IMR-90 (cell line): ENCODE measurements at regions not wholly inside any gene's neighbourhood (a gene's known extent, or its start where the extent isn't known, plus 50 kb on each side); places are given as distances from the start of the nearest gene placed in this dataset.
A peak's percentile ranks its signal among the peaks of the same experiment; 100 is the strongest.

Source experiments
- ATAC-seq: fragments of 200-7000 bp; cut with Tn5 transposase; 2 replicates; pipeline ENCODE4 v1.9.1; 2020; ENCODE audit warnings: low read depth, mild to moderate bottlenecking, moderate library complexity
- BruUV-seq: library from RNA; stranded (reverse); fragments of 400-500 nt; replicated peaks from 2 replicates; lab custom pipeline; 2021; lab: Mats Ljungman, UMichigan
- CTCF ChIA-PET: fragments of 300-600 bp; formaldehyde crosslinking; extraction: SDS; loops from one replicate; lab custom pipeline; 2021; ENCODE audit warnings: antibody characterized with exemption; lab: Yijun Ruan, JAX
- POLR2A ChIA-PET: fragments of 300-600 bp; sonication (Branson Sonifier 250); formaldehyde crosslinking; loops from one replicate; lab custom pipeline; 2022; ENCODE audit warnings: antibody characterized with exemption; ENCODE audit not compliant: unreplicated experiment; lab: Charles Lee
- DNase-seq: peaks from one replicate; pipeline ENCODE4 v3.0.0; 2013
- H2AFZ ChIP-seq: replicated peaks from 2 replicates; pipeline ENCODE3; 2013; ENCODE audit warnings: low read length, mild to moderate bottlenecking; ENCODE audit not compliant: poor library complexity
- H2AK5ac ChIP-seq: 2 replicates; pipeline ENCODE4 v1.6.1; 2013; ENCODE audit warnings: low read depth, low read length, inconsistent platforms
- H2AK9ac ChIP-seq: replicated peaks from 2 replicates; pipeline ENCODE3; 2013; ENCODE audit warnings: mild to moderate bottlenecking, low read depth, low read length, moderate library complexity; ENCODE audit not compliant: poor library complexity
- H2BK120ac ChIP-seq: 2 replicates; pipeline ENCODE4 v1.6.1; 2013; ENCODE audit warnings: low read depth, low read length, inconsistent platforms
- H2BK15ac ChIP-seq: 3 replicates; pipeline ENCODE4 v1.6.1; 2013; ENCODE audit warnings: low read depth, low read length, inconsistent platforms
- H2BK20ac ChIP-seq: 2 replicates; pipeline ENCODE4 v1.6.1; 2013; ENCODE audit warnings: low read depth, mild to moderate bottlenecking, inconsistent platforms, low read length, moderate library complexity
- H2BK5ac ChIP-seq: 2 replicates; pipeline ENCODE4 v1.6.1; 2013; ENCODE audit warnings: mild to moderate bottlenecking, low read depth, low read length, inconsistent platforms; ENCODE audit not compliant: poor library complexity, severe bottlenecking
- H3K14ac ChIP-seq: replicated peaks from 2 replicates; pipeline ENCODE4 v1.6.1; 2013; ENCODE audit warnings: low read depth, low read length, inconsistent platforms
- H3K18ac ChIP-seq: 2 replicates; pipeline ENCODE4 v1.6.1; 2013; ENCODE audit warnings: low read depth, low read length, control low read depth
- H3K23ac ChIP-seq: 2 replicates; pipeline ENCODE4 v1.6.1; 2013; ENCODE audit warnings: low read depth, low read length, inconsistent platforms
- H3K27ac ChIP-seq: 2 replicates; pipeline ENCODE4 v1.5.1; 2013; ENCODE audit warnings: mild to moderate bottlenecking, control low read depth, low read length; ENCODE audit not compliant: insufficient read depth
- H3K27me3 ChIP-seq: 2 replicates; pipeline ENCODE4 v1.6.1; 2013; ENCODE audit warnings: low read length; ENCODE audit not compliant: control insufficient read depth, insufficient read depth
- H3K36me3 ChIP-seq: 2 replicates; pipeline ENCODE4 v1.6.1; 2013; ENCODE audit warnings: low read length, mixed read lengths; ENCODE audit not compliant: control insufficient read depth, insufficient read depth
- H3K4ac ChIP-seq: 2 replicates; pipeline ENCODE4 v1.6.1; 2013; ENCODE audit warnings: low read depth, low read length, inconsistent platforms
- H3K4me1 ChIP-seq: 2 replicates; pipeline ENCODE4 v1.6.1; 2013; ENCODE audit warnings: low read length, mixed read lengths; ENCODE audit not compliant: control insufficient read depth, insufficient read depth
- H3K4me2 ChIP-seq: 2 replicates; pipeline ENCODE4 v1.6.1; 2013; ENCODE audit warnings: low read depth, mild to moderate bottlenecking, control low read depth, low read length, moderate library complexity
- H3K4me3 ChIP-seq: 2 replicates; pipeline ENCODE4 v1.5.1; 2013; ENCODE audit warnings: low read depth, mild to moderate bottlenecking, control low read depth, low read length, moderate library complexity; ENCODE audit not compliant: insufficient read depth
- H3K56ac ChIP-seq: 2 replicates; pipeline ENCODE4 v1.6.1; 2013; ENCODE audit warnings: low read length, inconsistent platforms; ENCODE audit not compliant: insufficient read depth; ENCODE audit errors: extremely low read depth
- H3K79me1 ChIP-seq, 2 experiments: 2 replicates each; pipeline ENCODE4 v1.6.1; 2013; ENCODE audit warnings: low read length in 2 of 2, inconsistent platforms in 1 of 2, low read depth in 1 of 2
- H3K9ac ChIP-seq: 2 replicates; pipeline ENCODE4 v1.6.1; 2013; ENCODE audit warnings: low read depth, low read length, control low read depth
- H3K9me1 ChIP-seq: 2 replicates; pipeline ENCODE4 v1.6.1; 2013; ENCODE audit warnings: low read length, inconsistent platforms; ENCODE audit not compliant: insufficient read depth
- H3K9me3 ChIP-seq: 2 replicates; pipeline ENCODE4 v1.6.1; 2013; ENCODE audit warnings: low read length; ENCODE audit not compliant: control insufficient read depth, insufficient read depth
- H4K20me1 ChIP-seq: 2 replicates; pipeline ENCODE4 v1.6.1; 2013; ENCODE audit warnings: low read length, inconsistent platforms; ENCODE audit not compliant: insufficient read depth
- H4K5ac ChIP-seq: 2 replicates; pipeline ENCODE4 v1.6.1; 2013; ENCODE audit warnings: mild to moderate bottlenecking, low read depth, low read length, control low read depth
- H4K8ac ChIP-seq, 2 experiments: 2 replicates each; pipeline ENCODE4 v1.6.1; 2013; ENCODE audit warnings: low read depth in 2 of 2, low read length in 2 of 2, control low read depth in 1 of 2, inconsistent platforms in 1 of 2
- H4K91ac ChIP-seq: 2 replicates; pipeline ENCODE4 v1.6.1; 2013; ENCODE audit warnings: low read depth, low read length, inconsistent platforms; ENCODE audit not compliant: insufficient read depth
- MAFK ChIP-seq: IDR thresholded peaks from 2 replicates; pipeline ENCODE4 v1.6.1; 2012; ENCODE audit warnings: low read depth, low read length, improper control_type of control experiment
- RFX5 ChIP-seq: IDR thresholded peaks from 2 replicates; pipeline ENCODE4 v1.8.0; 2012; ENCODE audit warnings: low read depth, mild to moderate bottlenecking, low read length, moderate library complexity
- WGBS, 2 experiments: methylation state at CpG; one replicate each; pipeline versions ENCODE4 v1.1.5 to v1.1.7; 2013; ENCODE audit warnings: missing lambda C conversion rate in 2 of 2; ENCODE audit not compliant: insufficient read length in 1 of 2; ENCODE audit errors: extremely low coverage in 2 of 2; 5-methylcytosine and 5-hydroxymethylcytosine counted together
- dilution Hi-C: fragments of 300-500 bp; cut with HindIII; formaldehyde crosslinking; loops from one replicate; pipeline ENCODE4 v1.14.3; 2018; ENCODE audit warnings: low sequenced_read_pairs; ENCODE audit not compliant: unreplicated experiment
- in situ Hi-C: fragments of 300-500 bp; cut with MboI; formaldehyde crosslinking; loops from 3 replicates; pipeline ENCODE4 v1.14.3; 2019; ENCODE audit warnings: low sequenced_read_pairs, inconsistent platforms, mixed read lengths
- intact Hi-C: fragments of 100-400 bp; cut with micrococcal nuclease; formaldehyde crosslinking; loops from 2 replicates; pipeline ENCODE4 v1.10.0; 2022

GRCh38 chr18:1676387-1676786, 771.7 kb downstream of the ADCYAP1 start:
- ATAC-seq (no peak), DNase-seq (no peak)
- no peak overlapping the region for H2BK120ac ChIP-seq
- no peak overlapping the region for H3K4ac ChIP-seq
- H2AFZ ChIP-seq = no peak overlapping the region
- no peak overlapping the region for H4K91ac ChIP-seq
- intact Hi-C loops = no loop called here
- H2BK20ac ChIP-seq = no peak overlapping the region
- BruUV-seq = no TSS peak
- H3K9me3 ChIP-seq = peaks cover 2% of the 10 kb centered on the region; the same call in 1 of the 2 replicates
- H3K79me1 ChIP-seq = no peaks in the 10 kb centered on the region
- H3K4me2 ChIP-seq = no peak overlapping the region
- H4K5ac ChIP-seq = no peak overlapping the region
- no peak overlapping the region for H3K18ac ChIP-seq
- ChIA-PET POLR2A (no interaction called here), CTCF (no interaction called here)
- in situ Hi-C loops = no loop called here
- no peak overlapping the region for H2AK5ac ChIP-seq
- no peaks in the 10 kb centered on the region for H3K9me1 ChIP-seq
- no peak overlapping the region for H3K23ac ChIP-seq
- dilution Hi-C loops = no loop called here
- no peaks in the 10 kb centered on the region for H3K36me3 ChIP-seq
- no peak overlapping the region for H3K56ac ChIP-seq
- no peaks in the 10 kb centered on the region for H4K20me1 ChIP-seq
- H3K27me3 ChIP-seq = no peaks in the 10 kb centered on the region
- no peaks in the 10 kb centered on the region for H3K4me1 ChIP-seq
- H3K27ac ChIP-seq = no peak overlapping the region
- peak; percentile 29; the same call in 1 of the 2 replicates for TF ChIP-seq MAFK
- TF ChIP-seq RFX5 = no peak
- no peak overlapping the region for H4K8ac ChIP-seq
- no peak overlapping the region for H2BK15ac ChIP-seq
- H2AK9ac ChIP-seq = no peak overlapping the region
- no CpG with 5 or more reads among the region's 3 CpGs for WGBS, 2 experiments
- no peak overlapping the region for H3K9ac ChIP-seq
- no peak overlapping the region for H2BK5ac ChIP-seq
- H3K14ac ChIP-seq = no peak overlapping the region
- H3K4me3 ChIP-seq = no peak overlapping the region
